GM21367 (cell line): ENCODE measurements at regions not wholly inside any gene's neighbourhood (a gene's known extent, or its start where the extent isn't known, plus 50 kb on each side); places are given as distances from the start of the nearest gene placed in this dataset.

ENCODE experiments used
- ATAC-seq: cut with Tn5 transposase; IDR thresholded peaks from one replicate; pipeline ENCODE4 v1.9.1; 2021; ENCODE audit not compliant: unreplicated experiment

- no peak for ATAC-seq
These were observed 369.0 kb upstream of the CWC22 start for GRCh38 chr2:180376066-180376465.

DNA sequence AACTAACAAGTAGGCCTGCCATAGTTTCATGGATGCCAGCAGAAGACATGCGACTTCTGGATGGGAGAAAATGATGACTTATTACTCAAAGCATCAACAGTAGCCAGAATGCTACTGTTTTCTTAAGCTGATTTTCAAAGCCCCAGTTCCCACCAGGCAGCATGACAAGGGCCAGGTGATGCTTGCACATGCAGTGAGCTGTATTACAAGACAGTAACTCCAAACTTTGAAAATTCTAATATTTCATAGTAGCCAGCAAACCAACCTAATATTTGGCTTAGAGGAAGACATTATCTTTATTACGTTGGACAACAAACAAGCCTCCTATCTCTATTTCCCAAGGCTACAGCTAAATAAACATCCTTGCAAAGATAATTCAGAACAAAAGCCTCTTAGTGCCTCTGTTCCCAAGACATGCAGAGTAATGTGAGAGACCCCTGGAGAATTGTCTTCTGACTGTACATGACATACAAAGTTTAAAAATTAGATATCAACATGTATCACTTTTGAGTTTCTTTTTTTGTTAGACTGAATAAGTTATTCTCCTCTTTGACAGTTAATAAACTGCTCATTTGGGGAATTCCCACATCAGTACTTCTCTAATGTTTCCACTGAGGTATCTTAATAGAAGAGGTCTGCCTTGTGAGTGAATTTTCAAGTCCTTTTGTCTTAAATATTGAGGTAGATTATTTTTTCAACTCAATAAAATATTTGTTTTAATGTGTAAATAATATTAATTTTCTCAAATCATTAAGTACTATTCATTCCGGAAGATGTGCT lies 367.6 kb upstream of the CWC22 start:
- ATAC-seq: no peak

- ATAC-seq: no peak
These were observed 363.6 kb upstream of the CWC22 start for GRCh38 chr2:180370511-180371205.

DNA sequence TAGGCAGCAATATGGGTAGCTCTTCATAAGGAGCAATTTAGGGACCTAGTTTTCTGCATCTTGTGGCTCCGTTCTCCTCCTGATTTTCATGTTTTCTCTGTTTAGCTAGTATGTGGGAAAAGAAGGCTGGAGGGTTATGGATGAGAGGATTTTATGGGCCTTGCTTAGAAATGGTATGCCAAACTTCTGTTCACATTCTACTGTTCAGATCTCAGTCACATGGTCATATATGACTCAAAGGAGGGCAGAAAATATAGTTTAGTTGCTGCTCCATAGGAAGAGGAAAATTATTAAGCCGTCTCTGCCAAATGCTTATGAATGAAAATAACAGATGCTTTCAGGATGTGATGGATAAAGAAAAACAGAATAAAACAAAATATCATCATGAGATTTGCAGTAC lies 361.8 kb upstream of the CWC22 start:
- no peak for ATAC-seq

DNA sequence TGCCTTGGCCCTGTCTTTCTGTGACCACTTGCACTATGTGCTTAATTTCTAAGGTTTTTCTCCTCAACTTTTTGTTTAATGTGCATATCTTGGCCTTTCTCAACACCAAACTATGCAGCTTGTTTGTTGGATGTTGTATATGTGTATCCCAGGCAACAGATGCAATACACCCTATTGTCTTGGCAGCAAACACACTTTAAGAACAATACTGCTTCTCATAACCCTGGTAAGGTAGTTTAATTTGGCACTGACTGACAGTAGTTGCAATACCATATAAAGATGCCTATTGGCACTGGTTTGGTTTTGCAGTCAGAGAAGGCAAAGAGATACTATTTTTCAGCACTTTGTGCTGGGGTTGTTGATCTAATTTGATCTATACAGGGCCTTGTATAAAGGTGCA lies 360.7 kb upstream of the CWC22 start:
- ATAC-seq: no peak

GRCh38 chr2:180366481-180366880 lies 359.4 kb upstream of the CWC22 start:
- ATAC-seq: no peak

- no peak for ATAC-seq
These were observed 357.6 kb upstream of the CWC22 start for GRCh38 chr2:180364719-180365118.

DNA sequence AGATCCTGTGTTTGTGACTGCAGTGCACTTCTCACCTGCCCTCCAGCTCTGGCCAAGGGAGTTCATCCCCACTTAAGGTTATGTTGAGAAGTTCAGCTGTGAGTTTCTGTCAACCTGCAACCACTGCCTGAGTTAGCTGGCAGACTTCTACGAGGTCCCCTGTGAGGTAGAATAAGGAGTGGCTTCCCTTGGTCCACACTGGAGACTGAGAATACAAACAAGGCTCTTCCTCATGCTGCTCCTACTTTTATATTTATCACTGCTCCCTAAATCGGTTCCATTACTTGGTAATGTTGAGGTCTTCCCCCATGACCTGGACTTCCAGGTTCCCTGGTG lies 353.2 kb upstream of the CWC22 start:
- peak; percentile 29 for ATAC-seq

DNA sequence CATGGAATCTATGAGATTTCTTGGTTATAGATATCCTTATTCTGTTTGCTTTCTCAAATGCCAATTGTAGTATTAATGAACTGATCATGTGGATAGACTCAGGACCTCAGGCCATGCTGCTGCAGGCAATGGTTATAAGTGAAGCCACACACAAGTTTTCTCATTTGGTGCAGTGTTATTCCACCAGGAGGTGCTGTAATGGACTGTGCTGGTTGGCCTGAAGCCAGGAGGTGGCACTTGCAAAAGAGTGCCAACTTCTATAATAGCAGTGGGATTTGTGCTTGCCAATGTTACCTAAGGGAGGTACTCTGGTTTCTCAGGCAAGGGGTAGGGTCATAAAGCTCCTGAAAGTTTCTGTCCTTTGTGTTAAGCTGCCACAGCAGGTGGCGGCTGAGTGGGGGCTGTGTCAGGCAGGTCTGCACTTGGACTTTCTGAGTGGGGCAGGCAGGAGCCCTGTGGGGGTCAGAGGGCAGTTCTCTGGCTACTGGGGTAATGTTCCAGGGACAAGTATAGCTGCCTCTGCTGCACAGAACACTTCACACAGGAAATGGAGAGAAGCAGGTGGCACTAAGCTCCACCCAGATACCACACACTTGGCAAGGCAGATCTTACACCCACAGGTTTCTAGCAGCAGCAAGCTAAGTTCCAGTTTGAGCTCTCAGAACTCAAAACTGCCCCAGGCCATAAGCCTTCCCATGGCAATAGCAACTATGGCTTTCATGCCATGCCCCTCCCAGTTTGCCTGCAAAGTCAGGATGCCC lies 352.6 kb upstream of the CWC22 start:
- ATAC-seq: peak; percentile 98

- ATAC-seq: no peak
These were observed 351.4 kb upstream of the CWC22 start for GRCh38 chr2:180358458-180358857.

DNA sequence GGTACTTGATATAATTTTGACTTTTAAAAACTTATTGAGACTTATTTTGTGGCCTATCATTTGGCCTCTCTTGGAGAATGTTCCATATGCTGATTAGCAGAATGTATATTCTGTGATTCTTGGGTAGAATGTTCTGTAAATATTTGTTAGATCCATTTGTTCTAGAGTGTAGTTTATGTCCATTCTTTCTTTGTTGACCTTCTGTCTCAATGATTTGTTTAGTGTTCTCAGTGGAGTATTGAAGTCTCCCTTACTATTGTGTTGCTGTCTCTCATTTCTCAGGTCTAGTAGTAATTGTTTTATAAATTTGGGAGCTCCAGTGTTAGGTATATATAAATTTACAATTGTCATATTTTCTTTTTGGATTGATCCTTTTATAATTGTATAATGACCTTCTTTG lies 349.6 kb upstream of the CWC22 start:
- no peak for ATAC-seq

DNA sequence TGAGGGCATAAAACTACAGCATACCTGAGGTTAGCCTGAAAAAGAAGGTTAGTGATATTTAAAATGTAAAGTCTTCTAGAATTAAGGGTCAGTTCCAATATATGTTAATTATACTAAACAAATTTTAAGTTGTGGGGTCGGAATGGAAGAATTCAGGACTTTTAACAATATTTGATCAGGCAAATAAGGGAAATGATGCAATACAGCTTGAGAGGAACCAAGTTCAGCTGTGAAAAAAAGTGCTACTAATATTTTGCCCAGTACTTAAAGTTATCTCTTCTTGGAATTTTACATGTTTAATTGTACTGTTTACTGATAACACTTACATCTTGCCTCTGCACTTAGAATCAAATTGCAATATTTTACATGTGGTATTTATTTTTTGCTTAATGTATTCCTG lies 345.5 kb upstream of the CWC22 start:
- ATAC-seq: no peak

DNA sequence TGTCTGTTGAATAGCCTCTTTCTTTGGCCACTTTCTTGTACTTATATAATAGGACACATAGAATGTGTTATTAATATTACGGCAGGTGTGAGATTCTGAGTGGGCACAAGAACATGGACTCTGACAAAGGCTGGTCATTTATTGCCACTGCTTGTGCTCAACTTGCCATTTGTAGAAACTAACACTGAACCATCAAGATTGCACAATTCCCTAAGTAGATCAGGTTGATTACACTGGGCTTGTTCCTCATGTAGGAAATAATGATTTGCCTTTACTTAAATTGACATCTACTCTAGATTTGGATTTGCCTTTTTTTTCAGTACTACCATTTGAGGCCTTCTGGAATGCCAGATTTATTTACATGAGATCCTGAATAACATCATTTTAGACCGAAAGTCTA lies 342.7 kb upstream of the CWC22 start:
- no peak for ATAC-seq

- no peak for ATAC-seq
These were observed 336.6 kb upstream of the CWC22 start for GRCh38 chr2:180343528-180344345.

DNA sequence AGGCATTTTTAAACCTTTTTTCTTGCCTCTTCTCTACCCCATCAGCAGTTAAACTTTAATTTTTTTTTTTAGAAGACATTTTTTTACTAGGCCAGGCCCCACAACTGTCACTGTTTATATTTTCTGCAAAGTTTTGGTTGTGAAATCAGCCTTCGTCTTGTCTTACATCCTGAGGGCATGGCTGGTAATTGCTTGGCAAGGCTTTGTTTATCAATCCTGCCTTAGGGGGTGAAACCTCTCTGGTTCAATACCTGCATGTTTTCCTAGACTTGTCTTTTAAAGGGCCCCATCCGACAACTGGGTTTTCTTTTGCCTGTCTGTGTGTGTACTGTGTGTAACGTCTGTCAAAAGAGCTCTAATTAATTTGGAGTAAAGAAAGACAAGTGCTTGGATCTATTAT lies 330.0 kb upstream of the CWC22 start:
- no peak for ATAC-seq

DNA sequence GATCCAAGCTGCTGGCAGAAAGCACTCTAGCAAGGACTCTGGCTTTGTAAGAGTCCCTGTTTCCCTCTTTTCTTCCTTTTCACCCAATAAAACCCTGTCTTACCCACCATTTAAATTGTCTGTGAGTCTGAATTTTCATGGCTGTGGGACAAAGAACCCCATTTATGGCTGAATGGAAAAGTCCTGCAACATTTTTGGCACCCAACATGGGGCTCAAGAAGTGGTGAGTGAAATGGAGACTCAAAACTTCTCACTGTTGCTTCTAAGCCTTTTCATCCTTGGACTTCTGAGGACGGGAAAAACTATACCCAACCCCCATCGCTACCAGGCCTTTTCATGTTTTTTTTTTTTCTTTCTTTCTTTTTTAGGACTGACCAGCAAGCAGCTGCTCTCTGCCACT lies 329.5 kb upstream of the CWC22 start:
- no peak for ATAC-seq

DNA sequence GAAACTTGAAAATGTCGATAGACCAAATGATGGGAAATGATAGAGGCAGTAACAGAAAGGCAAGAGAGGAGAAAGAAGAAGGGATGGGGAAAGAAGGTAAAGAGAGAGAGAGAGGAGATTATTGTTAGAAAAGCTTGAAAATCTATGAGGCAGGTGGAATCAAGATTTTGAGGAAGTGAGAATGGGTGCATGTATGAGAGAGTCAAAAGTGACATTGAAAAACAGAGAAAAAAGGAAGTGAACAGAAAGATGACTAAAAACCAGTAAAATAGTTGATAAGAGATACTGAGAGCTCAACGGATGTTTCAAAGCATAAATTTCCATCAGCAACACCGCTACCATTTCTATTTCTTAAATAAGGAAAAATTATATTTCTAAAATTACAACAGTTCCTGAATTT lies 327.4 kb upstream of the CWC22 start:
- ATAC-seq: peak; percentile 100

DNA sequence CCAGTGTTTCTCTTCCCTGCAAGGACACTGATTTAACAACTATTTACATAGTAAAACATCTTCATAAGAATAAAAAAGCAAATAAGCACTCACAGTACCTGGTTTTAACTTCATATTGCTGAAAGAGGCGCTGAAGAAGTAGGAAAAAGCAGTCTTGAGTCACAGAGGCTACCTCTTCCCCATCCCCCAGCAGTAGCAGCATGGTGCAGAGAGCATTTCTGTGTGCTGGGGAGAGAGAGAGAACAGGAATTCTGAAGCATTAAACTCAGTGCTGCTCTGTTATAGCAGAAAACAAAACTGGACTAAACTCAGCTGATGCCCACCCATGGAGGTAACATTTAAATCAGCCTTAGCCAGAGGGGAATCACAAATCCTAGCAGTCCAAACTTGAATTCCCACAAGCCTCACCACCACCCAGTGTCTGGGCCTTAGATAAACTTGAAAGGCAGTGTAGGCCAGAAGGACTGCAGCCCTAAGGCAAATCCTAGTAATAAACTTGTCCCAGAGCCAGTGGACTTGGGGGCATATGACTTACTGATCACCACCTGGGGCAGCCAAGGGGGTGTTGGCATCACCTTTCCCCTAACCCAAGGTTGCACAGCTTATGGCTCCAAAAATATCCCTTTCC lies 321.8 kb upstream of the CWC22 start:
- no peak for ATAC-seq

GRCh38 chr2:180327185-180327584 lies 320.1 kb upstream of the CWC22 start:
- no peak for ATAC-seq

DNA sequence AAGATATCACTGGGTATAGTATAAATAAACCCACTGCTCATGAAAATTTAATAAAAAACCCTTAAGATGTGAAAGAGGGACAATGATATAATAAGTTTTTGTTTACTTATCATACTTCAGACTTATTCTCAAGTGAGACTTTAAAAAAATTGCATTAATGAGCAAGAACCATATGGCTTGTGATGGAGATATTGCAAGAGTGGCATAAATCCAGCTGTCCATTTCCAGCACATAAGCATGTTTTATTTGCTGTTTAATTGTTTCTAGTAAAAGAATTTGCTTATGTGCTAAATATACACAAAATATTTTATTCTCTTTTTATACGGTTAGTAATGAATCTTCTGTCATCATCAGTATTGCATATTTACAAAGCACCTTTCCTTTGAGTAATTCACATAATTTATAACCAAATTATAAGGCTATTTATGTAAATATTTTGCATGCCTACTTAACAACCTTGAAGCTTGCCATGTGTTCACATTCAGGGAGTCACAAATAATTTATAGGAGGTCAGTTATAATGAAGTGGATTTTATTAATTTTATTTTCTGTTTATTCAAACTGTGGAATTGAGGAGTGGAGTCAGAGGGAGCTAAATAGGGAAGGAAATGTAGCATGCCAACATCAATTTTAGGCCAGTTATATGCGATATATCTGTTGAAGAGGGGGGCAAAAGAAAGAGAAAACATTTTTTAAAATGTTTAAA lies 318.5 kb upstream of the CWC22 start:
- no peak for ATAC-seq
